ENCODE measurements at regions not wholly inside any gene's neighbourhood (a gene's known extent, or its start where the extent isn't known, plus 50 kb on each side); places are given as distances from the start of the nearest gene placed in this dataset.
A peak's percentile ranks its signal among the peaks of the same experiment; 100 is the strongest.
"Not testable (repeated sequence)": the region's sequence is repeated elsewhere in the genome, so short reads cannot be mapped to it uniquely, and the experiment has no call there.

GRCh38 chr5:26343801-26344325, 694.5 kb downstream of the CDH9 start:
- no peaks in the 10 kb centered on the region for H3K27me3 ChIP-seq
- no peak for DNase-seq
- WGBS, 4 donors, result 50 to 68% (median 55%) methylated on average over 3 of the region's 3 CpGs

GRCh38 chr5:26339576-26339975, 698.8 kb downstream of the CDH9 start:
- Histone ChIP-seq H3K27ac (no peak overlapping the region), H3K4me1 (no peaks in the 10 kb centered on the region), H3K36me3 (no peaks in the 10 kb centered on the region), H3K4me3 (no peak overlapping the region), H3K9me3 (peaks cover 0 to 28% (median 0%) of the 10 kb centered on the region in 12 donors), H3K27me3 (no peaks in the 10 kb centered on the region)
- intact Hi-C loops (cut with DNase I), result no loop called here
- ATAC-seq, result no peak
- TF ChIP-seq CTCF (IDR thresholded peaks at IDR 0.05), result no peak
- no peak for TF ChIP-seq POLR2A (IDR thresholded peaks at IDR 0.05)
- 21 to 44% (median 32%) methylated on average over 1 of the region's 1 CpG for WGBS, 4 donors
- no peak for DNase-seq

More at GRCh38 chr5:26343801-26344325, 694.5 kb downstream of the CDH9 start:
- Histone ChIP-seq H3K9me3 (peaks cover 0 to 24% (median 0%) of the 10 kb centered on the region in 12 donors), H3K4me3 (no peak overlapping the region), H3K36me3 (no peaks in the 10 kb centered on the region), H3K4me1 (no peaks in the 10 kb centered on the region), H3K27ac (no peak overlapping the region)
- ATAC-seq, result no peak
- TF ChIP-seq CTCF (IDR thresholded peaks at IDR 0.05), result no peak
- TF ChIP-seq POLR2A (IDR thresholded peaks at IDR 0.05), result no peak
- intact Hi-C loops (cut with DNase I), result no loop called here

- Histone ChIP-seq H3K9me3 (peaks cover 0 to 3% (median 0%) of the 10 kb centered on the region in 12 donors), H3K36me3 (no peaks in the 10 kb centered on the region), H3K4me1 (no peaks in the 10 kb centered on the region), H3K27me3 (no peaks in the 10 kb centered on the region), H3K4me3 (no peak overlapping the region), H3K27ac (no peak overlapping the region)
- TF ChIP-seq CTCF (IDR thresholded peaks at IDR 0.05), result peak in 8 of 12 donors; percentile 17 to 43 (median 28)
- TF ChIP-seq POLR2A (IDR thresholded peaks at IDR 0.05), result no peak
- no peak for ATAC-seq
- DNase-seq, result no peak
- intact Hi-C loops (cut with DNase I), result no loop called here
- WGBS, 4 donors, result 17 to 25% (median 21%) methylated on average over 4 of the region's 4 CpGs
Measured at GRCh38 chr5:26329562-26330189, 708.7 kb downstream of the CDH9 start.

GRCh38 chr5:26326153-26326759, 712.1 kb downstream of the CDH9 start:
- Histone ChIP-seq H3K27me3 (no peaks in the 10 kb centered on the region), H3K36me3 (no peaks in the 10 kb centered on the region), H3K4me3 (no peak overlapping the region), H3K4me1 (no peaks in the 10 kb centered on the region), H3K27ac (no peak overlapping the region), H3K9me3 (peaks cover 0 to 6% (median 0%) of the 10 kb centered on the region in 12 donors)
- intact Hi-C loops (cut with DNase I), result no loop called here
- peak in 1 of 5 donors; percentile 27 for DNase-seq
- WGBS, 4 donors, result 88 to 92% (median 89%) methylated on average over 9 to 17 of the region's 17 CpGs
- TF ChIP-seq CTCF (IDR thresholded peaks at IDR 0.05) (no peak), POLR2A (IDR thresholded peaks at IDR 0.05) (no peak)
- ATAC-seq, result no peak

- H3K4me3 ChIP-seq; ATAC-seq; H3K36me3 ChIP-seq; H3K4me1 ChIP-seq; intact Hi-C loops (cut with DNase I); H3K27me3 ChIP-seq; DNase-seq; H3K27ac ChIP-seq; H3K9me3 ChIP-seq: not testable (repeated sequence)
- WGBS, 4 donors, result 80 to 87% (median 86%) methylated on average over 11 of the region's 11 CpGs
Measured at GRCh38 chr5:26325432-26325831, 713.0 kb downstream of the CDH9 start.

GRCh38 chr5:26324273-26324895, 714.0 kb downstream of the CDH9 start:
- intact Hi-C loops (cut with DNase I); H3K9me3 ChIP-seq; H3K4me3 ChIP-seq; H3K27me3 ChIP-seq; ATAC-seq; H3K36me3 ChIP-seq; H3K4me1 ChIP-seq; H3K27ac ChIP-seq: not testable (repeated sequence)
- DNase-seq, result peak in 1 of 5 donors; percentile 44
- WGBS, 4 donors, result 95 to 99% (median 97%) methylated on average over 15 to 41 of the region's 41 CpGs

Data from heart left ventricle (tissue), 16 donors.